ENCODE measurements at regions not wholly inside any gene's neighbourhood (a gene's known extent, or its start where the extent isn't known, plus 50 kb on each side); places are given as distances from the start of the nearest gene placed in this dataset.

GRCh38 chr2:104102615-104103014, 751.3 kb upstream of the POU3F3 start:
- TF ChIP-seq ZNF274 (IDR thresholded peaks at IDR 0.05; ENCODE audit: low read depth, low read length) (no peak), YY1 (IDR thresholded peaks at IDR 0.05; ENCODE audit: insufficient read depth, insufficient read length) (no peak)
